Prostate gland (tissue), 2 donors: ENCODE measurements at regions not wholly inside any gene's neighbourhood (a gene's known extent, or its start where the extent isn't known, plus 50 kb on each side); places are given as distances from the start of the nearest gene placed in this dataset.

Experiments
- DNase-seq: peaks from one replicate; pipeline ENCODE4 v3.0.0-alpha.2; 2019; ENCODE audit warnings: low spot score
- H3K27ac ChIP-seq, 2 donors: fragments of 200-600 bp; sonication (generic); 2 replicates each; pipeline ENCODE4 v1.5.1; 2017 to 2019
- H3K27me3 ChIP-seq: fragments of 200-600 bp; sonication (generic); replicated peaks from 2 replicates; pipeline ENCODE4 v1.5.1; 2019; ENCODE audit not compliant: insufficient read depth
- H3K36me3 ChIP-seq, 2 donors: fragments of 200-600 bp; sonication (generic); 1 replicate in 1 of 2; 2 replicates in 1 of 2; pipeline versions ENCODE4 v1.5.1 to v1.8.1; 2017 to 2019
- H3K4me1 ChIP-seq: fragments of 200-600 bp; sonication (generic); replicated peaks from 2 replicates; pipeline ENCODE4 v1.5.1; 2019
- H3K4me3 ChIP-seq, 2 donors: fragments of 200-600 bp; sonication (generic); 2 replicates each; pipeline ENCODE4 v1.5.1; 2017 to 2019
- H3K9me3 ChIP-seq: fragments of 200-600 bp; sonication (generic); 2 replicates; pipeline ENCODE4 v1.5.1; 2017
- POLR2A ChIP-seq: fragments of 450-650 bp; IDR thresholded peaks from one replicate; pipeline ENCODE4 v1.6.1; 2016; ENCODE audit warnings: antibody characterized with exemption, mild to moderate bottlenecking
- POLR2AphosphoS5 ChIP-seq: sonication (generic); formaldehyde crosslinking; IDR thresholded peaks from one replicate; pipeline ENCODE4 v1.6.1; 2017; ENCODE audit warnings: antibody characterized with exemption
- WGBS: methylation state at CpG from one replicate; pipeline ENCODE4 v1.1.5; 2018; 5-methylcytosine and 5-hydroxymethylcytosine counted together
- intact Hi-C: fragments of 100-400 bp; cut with DNase I; formaldehyde crosslinking; loops from one replicate; pipeline ENCODE4 v1.14.2; 2022
- TF ChIP-seq, protein P1 (sequence below), 4 experiments: fragments of 200-600 bp in 2 of 4; fragments of 450-650 bp in 2 of 4; sonication (generic) in 2 of 4; IDR thresholded peaks; 1 replicate in 3 of 4; 2 replicates in 1 of 4; pipeline ENCODE4 v1.5.1; 2016 to 2019; ENCODE audit warnings: antibody characterized with exemption in 4 of 4, mild to moderate bottlenecking in 2 of 4, moderate library complexity in 2 of 4

- intact Hi-C loops = no loop called here
- Histone ChIP-seq H3K27me3 (no peaks in the 10 kb centered on the region), H3K27ac (no peak overlapping the region), H3K4me3 (no peak overlapping the region), H3K4me1 (no peaks in the 10 kb centered on the region), H3K9me3 (no peaks in the 10 kb centered on the region), H3K36me3 (no peaks in the 10 kb centered on the region)
- TF ChIP-seq POLR2A (no peak), POLR2AphosphoS5 (no peak)
- TF ChIP-seq, protein P1, sequence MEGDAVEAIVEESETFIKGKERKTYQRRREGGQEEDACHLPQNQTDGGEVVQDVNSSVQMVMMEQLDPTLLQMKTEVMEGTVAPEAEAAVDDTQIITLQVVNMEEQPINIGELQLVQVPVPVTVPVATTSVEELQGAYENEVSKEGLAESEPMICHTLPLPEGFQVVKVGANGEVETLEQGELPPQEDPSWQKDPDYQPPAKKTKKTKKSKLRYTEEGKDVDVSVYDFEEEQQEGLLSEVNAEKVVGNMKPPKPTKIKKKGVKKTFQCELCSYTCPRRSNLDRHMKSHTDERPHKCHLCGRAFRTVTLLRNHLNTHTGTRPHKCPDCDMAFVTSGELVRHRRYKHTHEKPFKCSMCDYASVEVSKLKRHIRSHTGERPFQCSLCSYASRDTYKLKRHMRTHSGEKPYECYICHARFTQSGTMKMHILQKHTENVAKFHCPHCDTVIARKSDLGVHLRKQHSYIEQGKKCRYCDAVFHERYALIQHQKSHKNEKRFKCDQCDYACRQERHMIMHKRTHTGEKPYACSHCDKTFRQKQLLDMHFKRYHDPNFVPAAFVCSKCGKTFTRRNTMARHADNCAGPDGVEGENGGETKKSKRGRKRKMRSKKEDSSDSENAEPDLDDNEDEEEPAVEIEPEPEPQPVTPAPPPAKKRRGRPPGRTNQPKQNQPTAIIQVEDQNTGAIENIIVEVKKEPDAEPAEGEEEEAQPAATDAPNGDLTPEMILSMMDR (IDR thresholded peaks at IDR 0.05) = no peak
- no peak for DNase-seq
- 93% methylated on average over 1 of the region's 1 CpG for WGBS
These were observed 112.9 kb upstream of the ELAVL2 start for GRCh38 chr9:23938908-23939307.

DNA sequence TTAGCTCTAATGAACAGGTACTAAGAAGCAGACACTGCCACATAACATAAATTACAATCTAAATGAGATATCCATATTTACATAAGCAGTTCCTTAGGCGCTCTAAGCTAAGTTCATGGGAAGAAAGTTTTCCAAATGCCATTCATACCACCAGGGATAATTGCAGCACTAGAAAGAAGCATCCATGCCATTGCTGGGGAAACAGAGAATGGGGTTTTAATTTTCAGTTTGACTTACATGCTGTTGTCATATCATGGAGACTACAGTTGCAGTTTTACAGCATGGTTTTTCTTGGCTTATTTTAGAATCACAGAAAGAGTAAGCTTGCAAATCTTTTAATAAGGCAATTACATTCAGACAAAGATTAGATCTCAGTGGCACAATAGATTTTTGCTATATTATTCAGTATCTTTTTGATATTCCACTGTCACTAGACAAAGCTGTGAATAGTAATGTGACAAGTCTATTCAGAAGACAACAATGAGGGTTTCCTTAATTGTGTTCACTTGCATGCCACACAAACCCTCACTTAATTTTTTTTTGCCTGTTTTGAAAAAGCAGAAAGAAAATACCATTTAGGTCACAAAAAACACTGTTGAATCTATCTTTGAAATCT, 108.4 kb upstream of the ELAVL2 start:
- intact Hi-C loops = no loop called here
- TF ChIP-seq POLR2A (no peak), POLR2AphosphoS5 (no peak)
- TF ChIP-seq, protein P1 (IDR thresholded peaks at IDR 0.05) = no peak
- Histone ChIP-seq H3K9me3 (no peaks in the 10 kb centered on the region), H3K4me1 (no peaks in the 10 kb centered on the region), H3K27me3 (no peaks in the 10 kb centered on the region), H3K36me3 (no peaks in the 10 kb centered on the region), H3K27ac (no peak overlapping the region), H3K4me3 (no peak overlapping the region)
- WGBS = 14% methylated on average over 1 of the region's 1 CpG
- no peak for DNase-seq

- no peaks in the 10 kb centered on the region for H3K27me3 ChIP-seq
- no peak overlapping the region for H3K27ac ChIP-seq
- H3K36me3 ChIP-seq = no peaks in the 10 kb centered on the region
- 95% methylated on average over 2 of the region's 2 CpGs for WGBS
- intact Hi-C loops = no loop called here
- TF ChIP-seq POLR2AphosphoS5 = no peak
- no peak for DNase-seq
- H3K9me3 ChIP-seq = no peaks in the 10 kb centered on the region
- H3K4me3 ChIP-seq = no peak overlapping the region
- H3K4me1 ChIP-seq = no peaks in the 10 kb centered on the region
These were observed 107.3 kb upstream of the ELAVL2 start for GRCh38 chr9:23933348-23933747.

DNA sequence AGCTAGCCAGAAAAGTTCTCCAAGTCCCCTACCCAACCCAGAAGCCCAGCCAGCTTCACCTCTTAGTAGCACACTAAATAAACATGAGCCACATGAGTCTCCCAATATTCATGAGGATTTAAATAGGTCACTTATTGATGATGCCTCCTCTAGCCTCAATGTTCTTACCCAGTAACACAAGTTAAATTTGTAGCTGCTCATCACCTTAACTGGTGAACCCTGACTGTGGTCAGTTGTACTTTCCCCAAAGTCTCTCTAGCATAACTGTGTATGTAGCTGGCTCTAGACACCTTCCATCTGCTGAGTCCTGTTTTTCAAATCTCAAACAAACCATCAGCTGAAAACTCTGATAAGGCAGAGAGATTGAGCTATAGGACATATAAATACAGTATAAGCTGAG, 100.3 kb upstream of the ELAVL2 start:
- H3K36me3 ChIP-seq = no peaks in the 10 kb centered on the region
- no peak for TF ChIP-seq POLR2A
- TF ChIP-seq, protein P1 (IDR thresholded peaks at IDR 0.05) = no peak
- TF ChIP-seq POLR2AphosphoS5 = no peak

DNA sequence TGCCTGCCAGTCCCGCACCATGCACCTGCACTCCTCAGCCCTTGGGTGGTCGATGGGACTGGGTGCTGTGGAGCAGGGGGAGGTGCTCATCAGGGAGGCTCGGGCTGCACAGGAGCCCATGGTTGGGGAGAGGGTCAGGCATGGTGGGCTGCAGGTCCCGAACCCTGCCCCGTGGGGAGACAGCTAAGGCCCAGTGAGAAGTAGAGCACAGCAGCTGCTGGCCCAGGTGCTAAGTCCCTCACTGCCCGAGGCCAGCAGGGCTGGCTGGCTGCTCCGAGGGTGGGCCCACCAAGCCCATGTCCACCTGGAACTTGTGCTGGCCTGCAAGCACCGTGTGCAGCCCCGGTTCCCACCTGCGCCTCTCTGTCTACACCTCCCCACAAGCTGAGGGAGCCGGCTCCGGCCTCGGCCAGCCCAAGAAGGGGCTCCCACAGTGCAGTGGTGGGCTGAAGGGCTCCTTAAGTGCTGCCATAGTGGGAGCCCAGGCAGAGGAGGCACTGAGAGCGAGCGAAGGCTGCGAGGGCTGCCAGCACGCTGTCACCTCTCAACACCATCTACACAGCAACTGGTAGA, 88.5 kb upstream of the ELAVL2 start:
- 95% methylated on average over 12 of the region's 17 CpGs for WGBS

More for the DNA sequence above, 100.3 kb upstream of the ELAVL2 start:
- Histone ChIP-seq H3K27ac (no peak overlapping the region), H3K9me3 (no peaks in the 10 kb centered on the region), H3K4me3 (no peak overlapping the region), H3K4me1 (no peaks in the 10 kb centered on the region), H3K27me3 (no peaks in the 10 kb centered on the region)
- no peak for DNase-seq
- intact Hi-C loops = no loop called here

More for the DNA sequence above, 88.5 kb upstream of the ELAVL2 start:
- H3K36me3 ChIP-seq = no peaks in the 10 kb centered on the region
- H3K4me1 ChIP-seq = no peaks in the 10 kb centered on the region
- no peaks in the 10 kb centered on the region for H3K9me3 ChIP-seq
- intact Hi-C loops = no loop called here
- no peak overlapping the region for H3K27ac ChIP-seq
- DNase-seq = no peak
- no peaks in the 10 kb centered on the region for H3K27me3 ChIP-seq
- no peak overlapping the region for H3K4me3 ChIP-seq
- TF ChIP-seq, protein P1 (IDR thresholded peaks at IDR 0.05) = no peak
- TF ChIP-seq POLR2AphosphoS5 (no peak), POLR2A (no peak)
